ENCODE measurements at regions not wholly inside any gene's neighbourhood (a gene's known extent, or its start where the extent isn't known, plus 50 kb on each side); places are given as distances from the start of the nearest gene placed in this dataset.

- TF ChIP-seq POLR2A (IDR thresholded peaks at IDR 0.05): no peak
- no peak for TF ChIP-seq CTCF (IDR thresholded peaks at IDR 0.05)
These were observed 475.2 kb upstream of the FRG2C start for GRCh38 chr3:75188962-75189361.
